GM19372 (cell line): ENCODE measurements at regions not wholly inside any gene's neighbourhood (a gene's known extent, or its start where the extent isn't known, plus 50 kb on each side); places are given as distances from the start of the nearest gene placed in this dataset.
"Not testable (repeated sequence)": the region's sequence is repeated elsewhere in the genome, so short reads cannot be mapped to it uniquely, and the experiment has no call there.

Experiments used
- ATAC-seq: cut with Tn5 transposase; IDR thresholded peaks from one replicate; pipeline ENCODE4 v1.9.1; 2021; ENCODE audit warnings: mild to moderate bottlenecking, low read depth, moderate library complexity; ENCODE audit not compliant: unreplicated experiment

DNA sequence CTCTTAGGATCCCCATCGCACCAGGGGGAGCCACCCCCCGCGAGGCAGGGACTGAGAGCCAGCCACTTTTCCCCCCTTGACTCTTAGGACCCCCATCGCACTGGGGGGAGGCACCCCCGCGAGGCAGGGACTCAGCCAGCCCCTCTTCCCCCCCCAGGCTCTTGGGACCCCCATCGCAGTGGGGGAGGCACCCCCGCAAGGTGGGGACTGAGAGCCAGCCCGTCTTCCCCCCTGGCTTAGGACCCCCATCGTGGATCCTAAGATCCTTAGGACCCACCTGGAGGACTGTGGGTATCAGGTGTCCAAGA, 365.2 kb upstream of the SPRY2 start:
- ATAC-seq = no peak

DNA sequence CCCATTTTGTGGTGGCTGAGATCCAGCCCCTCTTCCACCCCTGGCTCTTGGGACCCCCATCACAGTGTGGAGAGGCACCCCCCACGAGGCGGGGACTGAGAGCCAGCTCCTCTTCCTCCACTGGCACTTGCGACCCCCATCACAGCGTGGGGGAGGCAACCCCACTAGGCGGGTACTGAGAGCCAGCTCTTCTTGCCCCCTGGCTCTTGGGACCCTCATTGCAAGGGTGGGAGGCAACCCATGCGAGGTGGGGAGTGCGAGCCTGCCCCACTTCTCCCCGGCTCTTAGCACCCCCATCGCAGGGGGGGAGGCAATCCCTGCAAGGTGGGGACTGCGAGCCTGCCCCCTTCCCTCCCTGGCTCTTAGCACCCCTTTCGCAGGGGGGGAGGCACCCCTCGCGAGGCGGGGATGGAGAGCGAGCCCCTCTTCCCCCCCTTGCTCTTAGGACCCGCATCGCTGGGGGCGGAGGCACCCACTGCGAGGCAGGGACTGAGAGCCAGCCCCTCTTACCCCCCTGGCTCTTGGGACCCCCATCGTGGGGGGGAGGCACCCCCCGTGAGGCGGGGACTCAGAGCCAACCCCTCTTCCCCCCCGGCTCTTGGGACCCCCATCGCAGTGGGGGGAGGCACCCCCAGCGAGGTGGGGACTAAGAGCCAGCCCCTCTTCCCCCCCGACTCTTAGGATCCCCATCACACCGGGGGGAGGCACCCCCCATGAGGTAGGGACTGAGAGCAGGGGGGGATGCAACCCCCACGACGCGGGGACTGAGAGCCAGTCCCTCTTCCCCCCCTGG, 364.6 kb upstream of the SPRY2 start:
- ATAC-seq = no peak

DNA sequence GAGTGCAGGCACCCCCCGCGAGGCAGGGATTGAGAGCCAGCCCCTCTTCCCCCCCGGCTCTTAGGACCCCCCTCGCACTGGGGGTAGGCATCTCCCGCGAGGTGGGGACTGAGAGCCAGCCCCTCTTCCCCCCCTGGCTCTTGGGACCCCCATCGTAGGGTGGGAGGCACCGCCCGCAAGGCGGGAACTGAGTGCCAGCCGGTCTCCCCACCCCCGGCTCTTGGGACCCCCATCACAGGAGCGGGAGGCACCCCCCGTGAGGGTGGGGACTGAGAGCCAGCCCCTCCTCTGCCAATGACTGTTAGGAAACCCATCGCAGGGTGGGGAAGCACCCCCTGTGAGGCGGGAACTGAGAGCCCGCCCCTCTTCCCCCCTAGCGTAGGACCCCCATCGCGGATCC, 363.4 kb upstream of the SPRY2 start:
- ATAC-seq = no peak

DNA sequence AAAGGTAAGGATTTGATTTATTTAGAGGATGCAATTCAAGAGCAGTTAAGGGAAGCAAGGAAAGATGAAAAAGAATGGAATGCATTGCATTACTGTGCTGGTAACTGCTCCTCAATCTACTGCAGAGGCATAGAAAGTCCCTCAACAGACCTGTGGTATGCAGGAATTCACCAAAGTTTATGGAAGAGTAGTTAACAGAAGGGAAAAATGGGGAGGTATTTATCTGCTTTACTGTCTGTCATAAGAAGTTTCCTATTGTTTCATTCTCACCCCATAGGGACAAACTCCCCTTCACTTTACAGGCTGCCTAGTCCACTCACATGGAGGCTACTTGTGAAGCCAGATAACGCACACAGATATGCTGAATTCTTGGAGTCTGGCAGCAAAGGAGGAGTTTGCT, 354.9 kb upstream of the SPRY2 start:
- ATAC-seq = no peak

DNA sequence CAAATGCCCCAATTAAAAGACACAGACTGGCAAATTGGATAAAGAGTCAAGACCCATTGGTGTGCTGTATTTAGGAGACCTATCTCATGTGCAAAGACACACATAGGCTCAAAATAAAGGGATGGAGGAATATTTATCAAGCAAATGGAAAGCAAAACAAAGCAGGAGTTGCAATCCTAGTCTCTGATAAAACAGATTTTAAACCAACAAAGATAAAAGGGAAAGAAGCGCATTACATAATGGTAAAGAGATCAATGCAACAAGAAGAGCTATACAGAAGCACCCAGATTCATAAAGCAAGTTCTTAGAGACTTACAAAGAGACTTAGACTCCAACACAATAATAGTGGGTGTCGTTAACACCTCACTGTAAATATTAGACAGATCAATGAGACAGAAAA, 350.9 kb upstream of the SPRY2 start:
- ATAC-seq = not testable (repeated sequence)

DNA sequence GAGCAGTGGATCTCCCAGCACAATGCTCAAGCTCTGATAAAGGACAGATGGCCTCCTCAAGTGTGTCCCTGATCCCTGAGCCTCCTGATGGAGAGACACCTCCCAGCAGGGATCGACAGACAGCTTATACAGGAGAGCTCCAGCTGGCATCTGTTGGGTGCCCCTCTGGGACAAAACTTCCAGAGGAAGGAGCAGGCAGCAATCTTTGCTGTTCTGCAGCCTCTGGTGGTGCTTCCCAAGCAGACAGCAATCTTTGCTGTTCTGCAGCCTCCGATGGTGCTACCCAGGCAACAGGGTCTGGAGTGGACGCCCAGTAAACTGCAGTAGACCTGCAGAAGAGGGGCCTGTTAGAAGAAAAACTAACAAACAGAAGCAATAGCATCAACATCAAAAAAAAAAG, 349.3 kb upstream of the SPRY2 start:
- no peak for ATAC-seq

DNA sequence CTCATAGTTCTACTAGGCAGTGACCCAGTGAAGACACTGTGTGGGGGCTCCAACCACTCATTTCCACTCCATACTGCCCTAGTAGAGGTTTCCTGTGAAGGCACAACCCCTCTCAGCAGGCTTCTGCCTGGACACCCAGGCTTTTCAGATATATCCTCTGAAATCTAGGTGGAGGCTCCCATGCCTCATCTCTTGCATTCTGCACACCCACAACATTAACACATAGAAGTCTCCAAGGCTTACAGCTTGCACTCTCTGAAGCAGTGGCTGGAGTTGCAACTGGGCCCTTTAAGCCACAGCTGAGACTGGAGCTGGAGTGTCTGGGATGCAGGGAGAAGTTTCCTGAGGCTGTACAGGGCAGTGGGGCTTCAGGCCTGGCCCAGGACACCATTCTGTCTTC, 347.7 kb upstream of the SPRY2 start:
- no peak for ATAC-seq

DNA sequence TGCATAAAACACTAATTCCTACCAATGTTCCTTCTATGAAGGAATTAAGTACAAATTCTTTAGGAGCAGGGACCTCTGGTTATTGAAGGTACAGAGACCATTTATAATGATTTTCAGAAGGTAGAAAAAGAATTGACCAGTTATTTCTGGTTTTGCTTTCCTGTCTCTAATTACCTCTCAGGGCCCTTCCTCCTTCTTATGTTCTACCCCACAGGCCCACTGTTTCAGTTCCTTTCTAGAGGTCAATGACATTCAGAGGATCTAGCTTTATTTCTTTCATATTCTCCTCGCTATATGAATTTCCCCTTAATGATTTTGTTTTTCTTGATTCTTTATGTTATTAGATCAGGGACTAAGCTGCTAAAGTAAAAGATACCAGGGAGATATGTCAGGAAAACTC, 345.0 kb upstream of the SPRY2 start:
- ATAC-seq = no peak

DNA sequence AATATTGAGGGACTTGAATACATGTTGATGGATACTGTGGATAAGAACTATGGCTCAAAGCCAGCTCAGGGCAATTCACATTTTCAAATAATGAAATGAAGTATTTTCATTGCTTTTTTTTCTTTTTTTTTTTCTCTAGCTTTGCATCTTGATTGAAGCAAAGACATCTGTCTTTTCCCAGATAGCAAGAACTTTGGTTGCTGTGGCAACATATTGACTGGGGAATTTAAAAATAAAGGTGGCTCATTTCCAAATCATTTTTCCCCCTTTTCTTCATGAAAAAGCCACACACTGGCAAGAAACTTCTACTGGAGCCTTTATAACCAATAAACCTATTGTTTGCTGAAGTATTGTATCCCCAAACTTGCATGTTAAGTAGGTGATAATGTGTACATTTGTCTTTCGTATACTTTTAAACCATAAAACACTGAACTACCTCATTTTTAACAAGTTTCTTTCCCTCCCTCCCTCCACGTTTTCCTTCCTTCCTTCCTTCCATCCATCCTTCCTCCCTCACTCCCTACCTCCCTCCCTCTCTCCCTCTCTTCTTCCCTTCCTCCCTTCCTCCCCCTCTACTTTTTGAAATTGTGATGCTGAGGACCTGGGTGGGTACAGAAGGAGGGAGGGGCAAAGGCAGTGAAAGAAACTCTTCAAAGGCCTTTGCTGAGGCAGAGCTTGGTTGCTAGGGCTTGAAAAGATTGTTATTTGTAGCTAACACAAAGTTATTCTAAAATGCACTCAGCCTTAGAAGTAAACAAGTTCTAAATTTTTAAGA, 343.5 kb upstream of the SPRY2 start:
- no peak for ATAC-seq

DNA sequence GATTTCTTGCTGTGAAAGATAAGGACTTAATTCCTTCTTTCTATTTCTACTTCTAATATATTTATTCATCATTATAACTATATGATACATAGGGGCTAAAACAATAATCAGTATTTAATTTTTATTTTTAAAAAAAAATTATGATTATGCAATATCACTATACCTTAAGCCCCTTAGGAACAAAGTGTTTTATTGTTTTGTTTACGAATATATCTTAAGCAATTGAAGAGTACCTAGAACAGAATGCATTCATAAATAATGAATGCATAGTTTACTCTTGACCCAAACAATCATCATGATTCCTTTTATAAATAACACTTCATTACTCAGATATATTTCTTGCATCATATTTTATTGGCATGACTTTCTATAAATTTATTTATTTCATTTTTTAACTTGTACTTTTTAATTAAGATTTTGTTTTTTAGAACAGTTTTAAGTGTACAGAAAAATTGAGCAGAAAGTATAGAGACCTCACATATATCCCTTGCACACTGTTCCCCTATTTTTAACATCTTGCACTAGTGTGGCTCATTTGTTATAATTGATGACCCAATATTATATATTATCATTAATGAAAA, 339.9 kb upstream of the SPRY2 start:
- ATAC-seq = no peak

DNA sequence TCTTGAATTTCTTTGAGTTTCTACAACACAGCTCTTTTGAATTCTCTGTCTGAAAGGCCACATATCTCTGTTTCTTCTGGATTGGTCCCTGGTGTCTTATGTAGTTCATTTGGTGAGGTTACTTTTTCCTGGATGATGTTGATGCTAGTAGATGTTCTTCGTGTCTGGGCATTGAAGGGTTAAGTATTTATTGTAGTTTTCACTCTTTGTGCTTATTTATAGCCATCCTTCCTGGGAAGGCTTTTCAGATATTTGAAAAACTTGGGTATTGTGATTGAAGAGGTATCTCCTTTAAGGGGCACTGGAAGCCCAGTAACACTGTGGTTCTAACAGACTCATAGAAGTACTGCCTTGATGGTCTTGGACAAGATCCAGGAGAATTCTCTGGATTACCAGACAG, 338.5 kb upstream of the SPRY2 start:
- no peak for ATAC-seq

DNA sequence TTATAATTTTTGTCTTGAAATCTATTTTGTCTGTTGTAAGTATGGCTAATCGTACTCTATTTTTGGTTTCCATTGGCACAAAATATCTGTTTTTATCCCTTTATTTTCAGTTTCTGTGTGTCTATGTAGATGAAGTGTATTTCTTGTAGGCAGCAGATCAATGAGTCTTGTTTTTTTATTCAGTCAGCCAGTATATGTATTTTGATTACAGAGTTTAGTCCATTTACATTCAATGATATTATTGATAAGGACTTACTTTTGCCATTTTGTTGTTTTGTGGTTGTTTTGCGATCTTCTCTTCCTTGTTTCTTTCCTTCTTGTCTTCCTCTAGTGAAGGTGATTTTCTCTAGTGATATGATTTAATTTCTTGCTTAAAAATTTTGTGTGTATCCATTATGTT, 336.3 kb upstream of the SPRY2 start:
- no peak for ATAC-seq

DNA sequence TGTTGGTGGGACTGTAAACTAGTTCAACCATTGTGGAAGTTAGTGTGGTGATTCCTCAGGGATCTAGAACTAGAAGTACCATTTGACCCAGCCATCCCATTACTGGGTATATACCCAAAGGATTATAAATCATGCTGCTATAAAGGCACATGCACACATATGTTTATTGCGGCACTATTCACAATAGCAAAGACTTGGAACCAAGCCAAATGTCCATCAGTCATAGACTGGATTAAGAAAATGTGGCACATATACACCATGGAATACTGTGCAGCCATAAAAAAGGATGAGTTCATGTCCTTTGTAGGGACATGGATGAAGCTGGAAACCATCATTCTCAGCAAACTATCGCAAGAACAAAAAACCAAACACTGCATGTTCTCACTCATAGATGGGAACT, 334.5 kb upstream of the SPRY2 start:
- ATAC-seq = not testable (repeated sequence)

DNA sequence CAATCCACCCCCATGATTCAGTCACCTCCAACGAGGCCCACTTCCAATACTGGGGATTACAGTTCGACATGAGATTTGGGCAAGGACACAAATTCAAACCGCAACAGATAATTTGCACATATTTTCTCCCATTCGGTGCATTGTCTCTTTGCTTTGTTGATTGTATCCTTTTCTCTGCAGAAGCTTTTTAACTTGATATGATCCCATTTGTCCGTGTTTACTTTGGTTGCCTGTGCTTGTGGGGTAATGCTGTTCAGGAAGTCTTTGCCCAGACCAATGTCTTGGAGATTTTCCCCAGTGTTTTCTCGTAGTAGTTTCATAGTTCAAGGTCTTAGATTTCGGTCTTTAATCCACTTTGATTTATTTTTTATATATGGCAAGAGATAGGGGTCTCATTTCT, 330.8 kb upstream of the SPRY2 start:
- no peak for ATAC-seq

DNA sequence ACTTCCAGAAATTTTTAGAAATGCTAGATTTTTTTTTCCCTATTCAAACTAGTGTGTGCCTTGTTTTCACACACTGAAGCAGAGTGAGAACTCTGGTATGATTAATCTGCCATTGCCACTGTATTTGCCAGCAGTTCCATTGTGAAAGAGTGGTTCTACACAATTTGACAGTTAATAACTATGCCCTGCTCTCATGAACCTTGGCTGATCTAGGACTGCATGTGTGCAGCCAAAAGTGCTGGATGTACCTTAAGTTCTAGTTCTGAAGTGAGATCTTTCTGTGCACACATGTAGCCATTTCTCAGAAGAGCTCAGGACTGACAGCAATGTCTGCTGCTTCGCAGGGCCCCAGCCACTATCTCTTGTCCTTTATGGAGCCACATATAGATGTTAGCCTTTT, 328.2 kb upstream of the SPRY2 start:
- ATAC-seq = no peak

DNA sequence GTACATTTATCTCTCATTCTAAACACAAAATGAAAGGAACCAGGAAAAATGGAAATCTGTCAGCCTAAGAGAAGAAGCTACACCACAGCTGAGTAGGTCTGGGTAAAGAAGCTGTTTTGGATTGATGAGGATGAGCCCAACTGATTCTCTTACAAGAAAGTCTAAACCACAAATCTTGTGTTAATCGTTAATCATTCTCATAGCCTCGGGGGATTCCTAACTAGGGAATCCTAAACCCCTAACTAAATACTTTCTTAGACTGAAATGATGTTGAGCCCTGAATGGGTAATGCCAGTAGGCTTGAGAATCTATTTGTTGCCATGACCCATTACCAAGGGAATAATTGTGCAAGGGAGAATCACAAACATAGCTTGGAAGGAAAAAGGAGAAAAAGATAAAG, 327.5 kb upstream of the SPRY2 start:
- no peak for ATAC-seq

DNA sequence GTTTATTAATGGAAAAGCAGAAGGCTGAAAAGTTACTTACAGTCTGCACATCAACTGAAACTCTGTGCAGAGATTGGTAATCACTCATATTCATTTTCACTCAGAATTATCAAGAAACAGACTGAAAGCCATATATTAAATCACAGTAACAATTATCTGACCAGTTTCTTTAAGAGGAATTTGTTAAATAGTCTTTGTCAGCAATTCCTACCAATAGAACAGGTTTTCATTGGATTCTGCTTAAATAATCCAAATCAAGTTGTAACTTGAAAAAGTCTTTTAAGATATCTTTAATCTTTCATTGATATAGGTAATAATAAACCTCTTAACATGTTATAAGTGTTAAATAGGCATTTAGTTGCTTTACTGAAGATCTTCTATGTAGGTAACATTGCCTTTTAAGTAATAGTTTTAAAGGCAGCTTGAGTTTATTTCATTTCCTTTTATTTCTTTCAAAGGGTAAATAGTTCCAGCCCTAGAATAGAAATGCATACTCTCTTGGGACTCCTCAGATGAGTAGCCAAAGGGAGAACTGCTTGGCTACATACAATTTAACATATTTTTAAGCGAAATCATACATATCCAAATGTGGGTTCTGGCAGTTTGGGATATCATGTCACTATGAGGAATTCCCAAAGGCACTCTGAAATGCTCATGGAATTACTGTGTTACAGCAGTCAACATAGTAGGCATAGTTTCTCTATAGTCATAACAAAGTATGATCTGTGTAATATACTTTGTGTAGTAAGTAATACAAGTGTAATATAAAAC, 326.0 kb upstream of the SPRY2 start:
- ATAC-seq = no peak

DNA sequence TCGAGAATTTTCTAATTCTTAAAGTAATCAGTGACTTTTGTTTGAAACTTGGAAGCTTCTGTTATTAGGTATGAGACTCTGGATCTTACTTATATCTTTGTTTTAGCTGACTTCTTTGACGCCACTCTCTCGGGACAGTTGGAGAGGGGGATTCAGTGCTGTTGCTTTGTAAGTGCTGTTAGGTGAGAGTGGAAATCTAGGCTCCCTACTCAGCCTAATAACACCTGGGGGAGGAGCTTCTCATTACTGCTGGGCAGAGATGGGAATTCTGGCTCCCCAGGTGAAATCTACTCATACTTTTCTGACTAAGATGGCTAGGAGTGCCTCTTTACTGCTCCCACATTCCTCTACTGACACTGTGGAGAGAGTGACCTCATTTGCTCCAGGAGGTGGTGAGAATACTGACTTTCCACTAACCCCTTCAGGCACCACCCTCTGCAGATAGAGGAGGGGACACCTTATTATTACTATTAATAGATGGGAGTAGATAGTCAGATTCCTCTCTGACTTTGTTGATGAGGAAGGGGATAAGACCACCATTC, 324.9 kb upstream of the SPRY2 start:
- no peak for ATAC-seq

DNA sequence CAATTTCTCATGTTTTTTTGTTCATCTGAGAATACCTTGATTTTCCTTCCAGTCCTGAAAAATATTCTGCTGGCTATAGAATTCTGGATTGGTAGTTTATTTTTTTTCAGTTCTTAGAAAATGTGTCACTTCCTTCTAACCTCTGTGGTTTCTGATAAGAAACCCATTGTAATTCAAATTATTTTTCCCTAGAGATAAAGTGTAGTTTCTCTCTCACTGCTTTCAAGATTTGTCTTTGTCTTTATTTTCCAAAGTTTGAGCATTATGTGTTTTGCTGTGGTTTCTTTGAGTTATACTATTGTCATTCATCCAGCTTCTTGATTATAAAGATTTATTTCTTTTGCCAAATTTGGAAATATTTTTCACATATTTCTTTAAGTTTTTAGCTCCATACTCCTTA, 324.0 kb upstream of the SPRY2 start:
- ATAC-seq = no peak

DNA sequence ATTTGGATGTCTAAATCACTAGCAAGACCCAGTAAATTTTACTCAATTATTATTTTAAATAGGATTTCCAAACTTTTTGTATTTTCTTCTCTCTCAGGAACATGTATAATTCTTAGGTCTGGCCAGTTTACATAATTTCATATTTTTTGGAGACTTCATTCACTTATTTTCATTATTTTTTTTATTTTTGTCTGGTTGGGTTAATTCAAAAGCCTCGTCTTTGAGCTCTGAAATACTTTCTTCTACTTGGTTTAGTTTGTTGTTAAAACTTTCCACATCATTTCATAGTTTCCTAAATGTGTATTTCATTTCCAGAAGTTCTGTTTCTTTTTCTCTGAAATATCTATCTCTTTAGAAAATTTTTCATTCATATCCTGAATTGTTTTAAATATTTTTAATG, 322.9 kb upstream of the SPRY2 start:
- no peak for ATAC-seq

DNA sequence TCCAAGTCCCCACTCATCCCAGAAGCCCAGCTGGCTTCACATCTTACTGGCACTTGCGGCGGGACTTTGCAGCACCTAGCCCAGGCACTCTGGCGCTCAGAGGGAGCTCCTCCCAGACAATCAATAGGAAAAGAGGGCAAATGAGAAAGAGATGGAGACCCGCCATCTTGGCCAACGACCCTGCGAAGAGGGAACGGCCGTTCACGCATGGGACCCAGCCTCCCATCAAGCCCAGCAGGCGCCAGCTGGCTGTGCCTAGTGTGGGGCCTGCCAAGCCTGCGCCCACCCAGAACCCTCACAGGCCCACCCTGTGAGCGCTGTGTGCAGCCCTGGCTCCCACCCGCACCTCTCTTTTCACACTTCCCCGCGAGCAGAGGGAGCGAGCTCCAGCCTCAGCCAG, 317.8 kb upstream of the SPRY2 start:
- ATAC-seq = no peak
